ENCODE measurements at regions not wholly inside any gene's neighbourhood (a gene's known extent, or its start where the extent isn't known, plus 50 kb on each side); places are given as distances from the start of the nearest gene placed in this dataset.

GRCh38 chr22:11616811-11617210, 3911.2 kb upstream of the OR11H1 start:
- TF ChIP-seq TEAD4 (IDR thresholded peaks at IDR 0.05), result no peak
- TF ChIP-seq MAX (IDR thresholded peaks at IDR 0.05), result no peak
- no peak for TF ChIP-seq CEBPB (IDR thresholded peaks at IDR 0.05)
- TF ChIP-seq USF1 (IDR thresholded peaks at IDR 0.05), result no peak
- no peak for TF ChIP-seq EP300 (IDR thresholded peaks at IDR 0.05; ENCODE audit: borderline replicate concordance)
- TF ChIP-seq YY1 (IDR thresholded peaks at IDR 0.05; ENCODE audit: low read depth), result no peak
- TF ChIP-seq ZBTB7A (IDR thresholded peaks at IDR 0.05; ENCODE audit: low read depth), result no peak

GRCh38 chr22:11626422-11626773, 3901.6 kb upstream of the OR11H1 start:
- TF ChIP-seq ZBTB7A (IDR thresholded peaks at IDR 0.05; ENCODE audit: low read depth) (no peak), CEBPB (IDR thresholded peaks at IDR 0.05) (no peak), FOXM1 (IDR thresholded peaks at IDR 0.05; ENCODE audit: borderline replicate concordance, low read depth) (no peak), TEAD4 (IDR thresholded peaks at IDR 0.05) (no peak), RAD21 (IDR thresholded peaks at IDR 0.05; ENCODE audit: low read depth) (no peak), USF1 (IDR thresholded peaks at IDR 0.05) (no peak), MAX (IDR thresholded peaks at IDR 0.05) (no peak), TCF12 (IDR thresholded peaks at IDR 0.05; ENCODE audit: low read depth) (no peak), YY1 (IDR thresholded peaks at IDR 0.05; ENCODE audit: low read depth) (no peak), NFIC (IDR thresholded peaks at IDR 0.05) (no peak), EP300 (IDR thresholded peaks at IDR 0.05; ENCODE audit: borderline replicate concordance) (no peak), TAF1 (IDR thresholded peaks at IDR 0.05; ENCODE audit: low read depth) (no peak), EGR1 (IDR thresholded peaks at IDR 0.05) (no peak), CREB1 (IDR thresholded peaks at IDR 0.05; ENCODE audit: low read depth) (no peak), REST (IDR thresholded peaks at IDR 0.05; ENCODE audit: low read depth) (no peak)

GRCh38 chr22:11627436-11627797, 3900.6 kb upstream of the OR11H1 start:
- TF ChIP-seq RAD21 (IDR thresholded peaks at IDR 0.05; ENCODE audit: low read depth), result no peak
- no peak for TF ChIP-seq EGR1 (IDR thresholded peaks at IDR 0.05)
- TF ChIP-seq MAX (IDR thresholded peaks at IDR 0.05), result no peak
- no peak for TF ChIP-seq YY1 (IDR thresholded peaks at IDR 0.05; ENCODE audit: low read depth)
- TF ChIP-seq REST (IDR thresholded peaks at IDR 0.05; ENCODE audit: low read depth), result no peak
- TF ChIP-seq TCF12 (IDR thresholded peaks at IDR 0.05; ENCODE audit: low read depth), result no peak

GRCh38 chr22:11627798-11628650, 3900.0 kb upstream of the OR11H1 start:
- TF ChIP-seq ZBTB7A (IDR thresholded peaks at IDR 0.05; ENCODE audit: low read depth) (no peak), NFIC (IDR thresholded peaks at IDR 0.05) (no peak), YY1 (IDR thresholded peaks at IDR 0.05; ENCODE audit: low read depth) (no peak), USF1 (IDR thresholded peaks at IDR 0.05) (no peak)

GRCh38 chr22:11628651-11629511, 3899.1 kb upstream of the OR11H1 start:
- TF ChIP-seq ZBTB7A (IDR thresholded peaks at IDR 0.05; ENCODE audit: low read depth) (no peak), RAD21 (IDR thresholded peaks at IDR 0.05; ENCODE audit: low read depth) (no peak), EP300 (IDR thresholded peaks at IDR 0.05; ENCODE audit: borderline replicate concordance) (no peak), FOXM1 (IDR thresholded peaks at IDR 0.05; ENCODE audit: borderline replicate concordance, low read depth) (no peak), CEBPB (IDR thresholded peaks at IDR 0.05) (no peak), REST (IDR thresholded peaks at IDR 0.05; ENCODE audit: low read depth) (no peak), USF1 (IDR thresholded peaks at IDR 0.05) (no peak), NFIC (IDR thresholded peaks at IDR 0.05) (no peak)
